Mesendoderm (in vitro differentiated cells): ENCODE measurements at regions not wholly inside any gene's neighbourhood (a gene's known extent, or its start where the extent isn't known, plus 50 kb on each side); places are given as distances from the start of the nearest gene placed in this dataset.

ENCODE experiments used
- DNase-seq: peaks from one replicate; pipeline ENCODE4 v3.0.0; 2013
- H2AK5ac ChIP-seq: 2 replicates; pipeline ENCODE4 v1.6.1; 2013; ENCODE audit warnings: low read length, inconsistent platforms
- H2BK120ac ChIP-seq: 2 replicates; pipeline ENCODE4 v1.6.1; 2013; ENCODE audit warnings: low read depth, mild to moderate bottlenecking, low read length, moderate library complexity, mixed read lengths
- H2BK15ac ChIP-seq: replicated peaks from 2 replicates; pipeline ENCODE4 v1.6.1; 2013; ENCODE audit warnings: low read depth, mild to moderate bottlenecking, moderate library complexity
- H2BK5ac ChIP-seq: 2 replicates; pipeline ENCODE4 v1.6.1; 2013; ENCODE audit warnings: low read length, inconsistent platforms
- H3K18ac ChIP-seq: 2 replicates; pipeline ENCODE4 v1.6.1; 2013; ENCODE audit warnings: mild to moderate bottlenecking, low read length, mixed read lengths
- H3K23ac ChIP-seq: one replicate; pipeline ENCODE4 v1.6.1; 2013; ENCODE audit warnings: low read length
- H3K27ac ChIP-seq: 2 replicates; pipeline ENCODE4 v1.5.1; 2013; ENCODE audit warnings: low read depth, mild to moderate bottlenecking, inconsistent platforms, low read length, moderate library complexity
- H3K27me3 ChIP-seq: 2 replicates; pipeline ENCODE4 v1.6.1; 2013; ENCODE audit warnings: low read length, control low read depth, mild to moderate bottlenecking, inconsistent platforms; ENCODE audit not compliant: insufficient read depth, poor library complexity
- H3K36me3 ChIP-seq: 2 replicates; pipeline ENCODE4 v1.6.1; 2013; ENCODE audit warnings: low read length, inconsistent platforms; ENCODE audit not compliant: control insufficient read depth, insufficient read depth
- H3K4ac ChIP-seq: one replicate; pipeline ENCODE4 v1.6.1; 2013; ENCODE audit warnings: low read depth, mild to moderate bottlenecking, low read length, moderate library complexity
- H3K4me1 ChIP-seq: 2 replicates; pipeline ENCODE4 v1.6.1; 2013; ENCODE audit warnings: low read depth, low read length, inconsistent platforms; ENCODE audit not compliant: control insufficient read depth
- H3K4me2 ChIP-seq: 2 replicates; pipeline ENCODE4 v1.6.1; 2013; ENCODE audit warnings: low read length
- H3K4me3 ChIP-seq: 2 replicates; pipeline ENCODE4 v1.5.1; 2013; ENCODE audit warnings: mild to moderate bottlenecking, low read length
- H3K56ac ChIP-seq: one replicate; pipeline ENCODE4 v1.6.1; 2013; ENCODE audit warnings: low read length
- H3K79me1 ChIP-seq: 2 replicates; pipeline ENCODE4 v1.6.1; 2013; ENCODE audit warnings: low read length, inconsistent platforms
- H3K79me2 ChIP-seq: 2 replicates; pipeline ENCODE4 v1.6.1; 2013; ENCODE audit warnings: mild to moderate bottlenecking, low read length; ENCODE audit not compliant: control insufficient read depth, insufficient read depth
- H3K9ac ChIP-seq: 2 replicates; pipeline ENCODE4 v1.6.1; 2013; ENCODE audit warnings: low read length, inconsistent platforms
- H4K5ac ChIP-seq: one replicate; pipeline ENCODE4 v1.6.1; 2013; ENCODE audit warnings: low read length
- H4K8ac ChIP-seq: one replicate; pipeline ENCODE4 v1.6.1; 2013; ENCODE audit warnings: low read depth, mild to moderate bottlenecking, control low read depth, low read length, moderate library complexity
- WGBS: extraction: QIAGEN DNeasy Blood & Tissue Kit; methylation state at CpG from one replicate; pipeline ENCODE4 v1.1.7; 2013; ENCODE audit warnings: low lambda C conversion rate, missing lambda C conversion rate; ENCODE audit not compliant: insufficient coverage; ENCODE audit errors: extremely low coverage; 5-methylcytosine and 5-hydroxymethylcytosine counted together

DNA sequence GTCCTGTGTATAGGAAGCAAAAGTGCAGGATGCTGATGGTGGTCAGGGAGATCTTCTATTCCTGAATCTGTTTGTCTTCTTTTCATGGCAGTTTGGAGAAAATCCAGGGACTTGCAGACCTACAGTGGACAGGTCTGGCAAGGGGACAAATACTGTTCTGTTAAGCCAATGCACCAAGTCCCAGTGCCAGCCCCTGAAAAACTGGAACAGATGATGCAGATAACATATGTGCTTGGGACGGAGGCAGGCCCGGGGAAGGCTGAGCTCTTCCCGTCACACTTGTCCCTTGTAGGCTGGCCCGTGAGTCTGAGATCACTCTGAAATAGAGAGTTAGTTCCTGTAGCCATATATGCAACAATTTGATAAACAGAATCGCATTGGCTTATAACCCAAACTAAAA, 265.7 kb downstream of the MTRR start:
- H3K79me2 ChIP-seq, result no peaks in the 10 kb centered on the region
- no peak overlapping the region for H3K23ac ChIP-seq
- H3K18ac ChIP-seq, result no peak overlapping the region
- no peak overlapping the region for H3K4me2 ChIP-seq
- no peaks in the 10 kb centered on the region for H3K79me1 ChIP-seq
- no peak overlapping the region for H3K9ac ChIP-seq
- H3K4me1 ChIP-seq, result no peaks in the 10 kb centered on the region
- no peaks in the 10 kb centered on the region for H3K36me3 ChIP-seq
- no peak overlapping the region for H3K4me3 ChIP-seq
- no peak overlapping the region for H2AK5ac ChIP-seq
- no peak overlapping the region for H4K8ac ChIP-seq
- H2BK5ac ChIP-seq, result no peak overlapping the region
- no peak overlapping the region for H3K27ac ChIP-seq
- no peak overlapping the region for H3K4ac ChIP-seq
- WGBS, result no CpG with 5 or more reads among the region's 5 CpGs
- no peak overlapping the region for H2BK120ac ChIP-seq
- no peaks in the 10 kb centered on the region for H3K27me3 ChIP-seq
- H2BK15ac ChIP-seq, result no peak overlapping the region
- no peak overlapping the region for H3K56ac ChIP-seq
- no peak overlapping the region for H4K5ac ChIP-seq
- no peak for DNase-seq

DNA sequence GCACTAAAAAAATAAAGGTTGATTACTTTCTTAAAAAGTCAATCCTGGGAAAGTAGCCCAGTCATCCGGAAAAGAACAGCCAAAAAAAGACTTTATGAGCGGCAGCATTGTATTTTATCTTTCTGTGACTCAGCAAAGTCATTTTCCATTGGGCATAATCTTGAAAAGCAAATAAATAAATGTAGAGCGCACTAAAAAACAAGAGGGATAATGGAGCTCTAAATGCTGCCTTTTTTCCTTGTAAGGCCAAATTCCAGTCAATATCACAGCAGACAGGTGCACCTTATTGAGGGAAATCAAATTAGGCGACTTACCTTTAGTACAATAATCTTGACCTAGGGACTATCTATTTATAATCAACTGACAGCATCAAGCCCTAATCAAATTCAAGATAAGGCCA, 266.8 kb downstream of the MTRR start:
- no peaks in the 10 kb centered on the region for H3K79me2 ChIP-seq

DNA sequence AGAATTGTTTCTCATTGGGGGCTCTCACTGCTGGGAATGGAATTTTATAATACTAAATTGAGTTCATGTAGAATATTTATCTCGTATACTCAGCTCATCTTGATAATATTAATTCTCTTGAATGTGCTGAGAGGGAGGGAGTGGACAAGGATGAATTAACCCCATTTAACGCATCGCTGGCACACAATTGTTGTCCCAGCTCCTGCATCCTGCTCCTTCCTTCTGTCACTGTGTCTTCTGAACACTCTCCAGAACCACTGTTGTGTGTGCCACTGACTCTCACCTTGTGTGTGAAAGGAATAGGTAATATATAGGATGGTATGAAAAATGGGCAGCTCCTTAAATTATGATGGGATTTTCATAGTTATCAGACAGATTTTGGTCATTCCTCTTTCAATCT, 267.3 kb downstream of the MTRR start:
- Histone ChIP-seq H4K8ac (no peak overlapping the region), H3K4me3 (no peak overlapping the region), H3K79me2 (no peaks in the 10 kb centered on the region), H2AK5ac (no peak overlapping the region), H3K4ac (no peak overlapping the region), H2BK5ac (no peak overlapping the region), H3K36me3 (no peaks in the 10 kb centered on the region), H3K4me1 (no peaks in the 10 kb centered on the region), H3K18ac (no peak overlapping the region), H3K9ac (no peak overlapping the region), H3K27ac (no peak overlapping the region), H3K27me3 (no peaks in the 10 kb centered on the region), H2BK15ac (no peak overlapping the region), H3K23ac (no peak overlapping the region), H3K4me2 (no peak overlapping the region), H3K56ac (no peak overlapping the region), H2BK120ac (no peak overlapping the region), H4K5ac (no peak overlapping the region), H3K79me1 (no peaks in the 10 kb centered on the region)
- no peak for DNase-seq
- WGBS, result no CpG with 5 or more reads among the region's 3 CpGs

More for the DNA sequence above, 266.8 kb downstream of the MTRR start:
- Histone ChIP-seq H2BK15ac (no peak overlapping the region), H4K8ac (no peak overlapping the region), H2BK120ac (no peak overlapping the region), H4K5ac (no peak overlapping the region), H3K27ac (no peak overlapping the region), H2AK5ac (no peak overlapping the region), H3K4me3 (no peak overlapping the region), H3K27me3 (no peaks in the 10 kb centered on the region), H3K36me3 (no peaks in the 10 kb centered on the region), H3K18ac (no peak overlapping the region), H3K56ac (no peak overlapping the region), H3K4ac (no peak overlapping the region), H3K9ac (no peak overlapping the region), H3K23ac (no peak overlapping the region), H2BK5ac (no peak overlapping the region), H3K79me1 (no peaks in the 10 kb centered on the region), H3K4me1 (no peaks in the 10 kb centered on the region), H3K4me2 (no peak overlapping the region)
- no peak for DNase-seq
- no CpG with 5 or more reads among the region's 4 CpGs for WGBS

DNA sequence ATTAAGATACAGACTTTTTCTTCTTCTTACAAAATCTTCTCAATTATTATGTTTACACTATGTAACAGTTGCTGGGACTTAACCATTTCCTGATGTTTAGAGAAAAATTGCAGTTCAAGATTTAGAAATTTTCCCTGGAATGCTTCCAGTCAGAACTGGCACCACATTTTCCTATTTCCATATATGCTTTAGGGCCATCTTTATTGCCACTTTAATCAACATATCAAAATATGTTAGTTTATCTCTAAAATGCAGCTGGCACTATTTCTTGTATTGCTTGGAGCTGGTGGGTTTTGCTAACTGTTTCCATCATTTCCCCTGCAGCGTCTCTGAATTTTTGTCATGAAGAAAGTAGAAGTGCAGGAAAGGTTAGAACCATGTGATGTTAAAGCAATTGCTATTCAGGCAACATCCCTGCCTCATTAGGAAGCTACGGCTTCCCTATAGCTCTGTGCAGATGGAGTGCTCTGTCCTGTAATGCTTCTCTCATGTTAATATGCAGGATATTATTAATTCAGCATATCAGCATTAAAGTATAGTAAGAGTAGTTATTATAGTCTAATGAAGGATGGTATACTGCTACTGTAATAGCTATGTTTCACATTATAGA, 269.1 kb downstream of the MTRR start:
- H3K27me3 ChIP-seq, result no peaks in the 10 kb centered on the region
- no peak overlapping the region for H2AK5ac ChIP-seq
- H3K4me1 ChIP-seq, result no peaks in the 10 kb centered on the region
- H3K18ac ChIP-seq, result no peak overlapping the region
- no peak overlapping the region for H3K56ac ChIP-seq
- H3K4me2 ChIP-seq, result no peak overlapping the region
- H4K5ac ChIP-seq, result no peak overlapping the region
- no CpG with 5 or more reads among the region's 2 CpGs for WGBS
- H2BK120ac ChIP-seq, result no peak overlapping the region
- H3K27ac ChIP-seq, result no peak overlapping the region
- no peak overlapping the region for H3K4ac ChIP-seq
- H2BK15ac ChIP-seq, result no peak overlapping the region
- no peak overlapping the region for H3K4me3 ChIP-seq
- no peaks in the 10 kb centered on the region for H3K79me1 ChIP-seq
- no peaks in the 10 kb centered on the region for H3K79me2 ChIP-seq
- no peak overlapping the region for H3K23ac ChIP-seq
- no peak overlapping the region for H3K9ac ChIP-seq
- no peak overlapping the region for H2BK5ac ChIP-seq
- H3K36me3 ChIP-seq, result no peaks in the 10 kb centered on the region
- H4K8ac ChIP-seq, result no peak overlapping the region
- DNase-seq, result no peak

DNA sequence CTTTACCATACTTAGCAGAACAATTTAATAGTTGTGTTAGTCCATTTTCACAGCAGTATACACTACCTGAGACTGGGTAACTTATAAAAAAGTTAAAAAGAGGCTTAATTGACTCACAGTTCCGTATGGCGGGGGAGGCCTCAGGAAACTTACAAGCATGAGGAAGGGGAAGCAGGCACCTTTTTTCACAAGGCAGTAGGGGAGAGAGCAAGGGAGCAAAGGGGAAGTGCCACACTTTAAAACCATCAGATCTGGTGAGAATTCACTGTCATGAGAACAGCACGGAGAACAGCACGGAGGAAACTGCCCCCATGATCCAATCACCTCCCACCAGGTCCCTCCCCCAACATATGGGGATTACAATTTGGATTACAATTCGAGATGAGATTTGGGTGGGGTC, 269.9 kb downstream of the MTRR start:
- Histone ChIP-seq H3K4me3 (no peak overlapping the region), H3K79me1 (no peaks in the 10 kb centered on the region), H2BK120ac (no peak overlapping the region), H4K5ac (no peak overlapping the region), H4K8ac (no peak overlapping the region), H3K27ac (no peak overlapping the region), H3K18ac (no peak overlapping the region), H3K56ac (no peak overlapping the region), H3K23ac (no peak overlapping the region), H2BK5ac (no peak overlapping the region), H3K4me1 (no peaks in the 10 kb centered on the region), H2AK5ac (no peak overlapping the region), H3K4ac (no peak overlapping the region), H2BK15ac (no peak overlapping the region), H3K36me3 (no peaks in the 10 kb centered on the region), H3K4me2 (no peak overlapping the region), H3K9ac (no peak overlapping the region), H3K79me2 (no peaks in the 10 kb centered on the region), H3K27me3 (no peaks in the 10 kb centered on the region)
- DNase-seq, result no peak
- WGBS, result no CpG with 5 or more reads among the region's 5 CpGs

DNA sequence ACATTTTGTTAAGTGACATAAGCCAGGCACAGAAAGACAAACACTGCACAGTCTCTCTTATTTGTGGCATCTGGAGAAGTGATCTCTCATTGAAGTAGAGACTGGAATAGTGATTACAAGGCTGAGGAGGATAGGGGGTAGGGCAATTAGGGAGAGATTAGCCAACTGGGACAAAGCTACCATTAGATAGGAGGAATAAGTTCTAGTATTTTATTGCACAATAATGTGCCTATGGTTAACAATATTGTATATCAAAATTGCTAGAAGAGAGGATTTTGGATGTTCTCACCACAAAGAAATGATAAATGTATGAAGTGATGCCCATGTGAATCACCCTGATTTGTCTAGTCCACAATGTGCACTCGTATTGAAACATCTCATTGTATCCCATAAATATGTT, 281.8 kb downstream of the MTRR start:
- H3K27ac ChIP-seq, result no peak overlapping the region
- no CpG with 5 or more reads among the region's 1 CpG for WGBS

More for the DNA sequence above, 281.8 kb downstream of the MTRR start:
- H4K5ac ChIP-seq, result no peak overlapping the region
- no peak overlapping the region for H3K4ac ChIP-seq
- no peak overlapping the region for H3K4me3 ChIP-seq
- H3K56ac ChIP-seq, result no peak overlapping the region
- H4K8ac ChIP-seq, result no peak overlapping the region
- no peak overlapping the region for H2AK5ac ChIP-seq
- no peak overlapping the region for H2BK120ac ChIP-seq
- H3K23ac ChIP-seq, result no peak overlapping the region
- H3K4me1 ChIP-seq, result no peaks in the 10 kb centered on the region
- no peaks in the 10 kb centered on the region for H3K79me1 ChIP-seq
- H2BK5ac ChIP-seq, result no peak overlapping the region
- no peak overlapping the region for H3K9ac ChIP-seq
- no peaks in the 10 kb centered on the region for H3K27me3 ChIP-seq
- no peak overlapping the region for H3K4me2 ChIP-seq
- no peak for DNase-seq
- no peaks in the 10 kb centered on the region for H3K79me2 ChIP-seq
- H3K18ac ChIP-seq, result no peak overlapping the region
- H3K36me3 ChIP-seq, result no peaks in the 10 kb centered on the region
- H2BK15ac ChIP-seq, result no peak overlapping the region
